WI38 (cell line): ENCODE measurements at regions not wholly inside any gene's neighbourhood (a gene's known extent, or its start where the extent isn't known, plus 50 kb on each side); places are given as distances from the start of the nearest gene placed in this dataset.
"Not testable (repeated sequence)": the region's sequence is repeated elsewhere in the genome, so short reads cannot be mapped to it uniquely, and the experiment has no call there.

Experiments used
- H3K4me3 ChIP-seq: 2 replicates; pipeline ENCODE4 v1.5.1; 2011; ENCODE audit warnings: low read depth, mild to moderate bottlenecking, control low read depth, low read length
- TF ChIP-seq, protein P1 (sequence below): IDR thresholded peaks from 2 replicates; pipeline ENCODE4 v1.5.1; 2012; ENCODE audit warnings: low read depth, mild to moderate bottlenecking, control low read depth, low read length

GRCh38 chr4:42284030-42284429 lies 113.3 kb upstream of the SHISA3 start:
- TF ChIP-seq, protein P1, sequence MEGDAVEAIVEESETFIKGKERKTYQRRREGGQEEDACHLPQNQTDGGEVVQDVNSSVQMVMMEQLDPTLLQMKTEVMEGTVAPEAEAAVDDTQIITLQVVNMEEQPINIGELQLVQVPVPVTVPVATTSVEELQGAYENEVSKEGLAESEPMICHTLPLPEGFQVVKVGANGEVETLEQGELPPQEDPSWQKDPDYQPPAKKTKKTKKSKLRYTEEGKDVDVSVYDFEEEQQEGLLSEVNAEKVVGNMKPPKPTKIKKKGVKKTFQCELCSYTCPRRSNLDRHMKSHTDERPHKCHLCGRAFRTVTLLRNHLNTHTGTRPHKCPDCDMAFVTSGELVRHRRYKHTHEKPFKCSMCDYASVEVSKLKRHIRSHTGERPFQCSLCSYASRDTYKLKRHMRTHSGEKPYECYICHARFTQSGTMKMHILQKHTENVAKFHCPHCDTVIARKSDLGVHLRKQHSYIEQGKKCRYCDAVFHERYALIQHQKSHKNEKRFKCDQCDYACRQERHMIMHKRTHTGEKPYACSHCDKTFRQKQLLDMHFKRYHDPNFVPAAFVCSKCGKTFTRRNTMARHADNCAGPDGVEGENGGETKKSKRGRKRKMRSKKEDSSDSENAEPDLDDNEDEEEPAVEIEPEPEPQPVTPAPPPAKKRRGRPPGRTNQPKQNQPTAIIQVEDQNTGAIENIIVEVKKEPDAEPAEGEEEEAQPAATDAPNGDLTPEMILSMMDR = no peak
- no peak overlapping the region for H3K4me3 ChIP-seq

DNA sequence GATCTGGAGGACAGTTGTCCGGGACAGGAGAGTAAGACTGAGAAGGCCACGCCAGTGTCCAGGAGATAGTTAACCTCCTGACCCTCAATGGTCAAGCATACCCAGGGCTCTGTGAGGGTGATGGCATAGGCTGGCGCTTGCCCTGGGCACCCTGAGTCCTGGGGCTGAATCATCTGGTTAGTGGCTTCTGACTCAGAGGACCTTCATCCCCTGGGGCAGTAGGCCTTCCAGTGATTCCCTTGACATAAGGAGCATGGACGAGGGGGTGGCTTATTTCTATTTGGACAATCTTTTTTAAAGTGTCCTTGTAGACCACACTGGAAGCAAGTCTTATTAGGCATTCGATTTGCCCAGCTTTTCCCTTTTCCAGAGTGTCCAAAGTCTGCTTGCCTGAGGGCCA lies 108.4 kb upstream of the SHISA3 start:
- not testable (repeated sequence) for H3K4me3 ChIP-seq

DNA sequence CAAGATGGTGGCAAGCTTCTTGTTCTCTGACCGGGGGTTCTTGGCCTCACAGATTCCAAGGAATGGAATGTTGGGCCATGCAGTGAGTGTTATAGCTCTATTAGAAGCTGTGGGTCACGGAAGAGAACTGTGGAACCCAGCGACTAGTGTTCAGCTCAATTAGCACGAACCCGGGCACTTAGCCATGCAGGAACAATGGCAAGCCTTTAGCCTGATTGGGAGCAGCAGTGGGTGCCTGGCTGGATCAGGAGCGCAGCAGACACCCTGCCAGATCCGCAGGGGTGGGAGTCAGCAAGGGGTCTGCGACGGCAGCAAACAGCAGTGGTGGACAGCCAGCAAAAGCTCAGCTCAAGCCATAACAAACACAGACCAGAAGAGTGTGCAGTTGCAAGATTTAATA lies 105.1 kb upstream of the SHISA3 start:
- not testable (repeated sequence) for H3K4me3 ChIP-seq

- TF ChIP-seq, protein P1 = no peak
- no peak overlapping the region for H3K4me3 ChIP-seq
Measured at GRCh38 chr4:42293967-42294813, 103.1 kb upstream of the SHISA3 start.

GRCh38 chr4:42296196-42296595 lies 101.1 kb upstream of the SHISA3 start:
- TF ChIP-seq, protein P1 = no peak
- H3K4me3 ChIP-seq = no peak overlapping the region

- TF ChIP-seq, protein P1 = peak; percentile 12; the same call in 1 of the 2 replicates
- H3K4me3 ChIP-seq = no peak overlapping the region
Measured at GRCh38 chr4:42302348-42302747, 94.9 kb upstream of the SHISA3 start.

- TF ChIP-seq, protein P1 = no peak
- no peak overlapping the region for H3K4me3 ChIP-seq
Measured at GRCh38 chr4:42306221-42307109, 90.8 kb upstream of the SHISA3 start.

DNA sequence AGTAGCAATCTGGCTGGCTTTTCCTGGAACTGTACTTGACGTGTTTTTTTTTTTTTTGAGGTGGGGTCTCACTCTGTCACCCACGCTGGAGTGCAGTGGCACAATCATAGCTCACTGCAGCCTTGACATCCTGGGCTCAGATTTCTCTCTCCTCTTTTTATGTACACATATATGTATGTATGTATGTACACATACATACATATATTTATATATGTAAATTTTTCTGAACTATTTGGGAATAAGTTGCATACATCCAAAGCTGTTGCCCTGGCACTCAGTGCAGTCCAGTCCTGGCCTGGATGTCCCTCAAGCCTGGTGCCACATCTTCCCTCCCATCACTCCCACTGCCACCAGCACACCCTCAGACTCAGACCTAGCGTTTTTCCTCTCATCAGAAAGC lies 89.0 kb upstream of the SHISA3 start:
- TF ChIP-seq, protein P1 = no peak
- no peak overlapping the region for H3K4me3 ChIP-seq
